GM12878 (cell line): ENCODE measurements at regions not wholly inside any gene's neighbourhood (a gene's known extent, or its start where the extent isn't known, plus 50 kb on each side); places are given as distances from the start of the nearest gene placed in this dataset.

Experiments
- ATAC-seq: fragments of 200-7000 bp; cut with Tn5 transposase; 3 replicates; pipeline ENCODE4 v1.9.1; 2020; ENCODE audit warnings: mild to moderate bottlenecking, moderate library complexity
- BruUV-seq: library from RNA; stranded (reverse); fragments of 400-500 nt; replicated peaks from 2 replicates; lab custom pipeline; 2021; lab: Mats Ljungman, UMichigan
- CTCF ChIA-PET: fragments of 300-600 bp; sonication (Branson Sonifier 250); formaldehyde crosslinking; extraction: SDS; loops from one replicate; lab custom pipeline; 2021; ENCODE audit warnings: inconsistent platforms; lab: Yijun Ruan, JAX
- POLR2A ChIA-PET: fragments of 350-600 bp; formaldehyde crosslinking; extraction: SDS; loops from one replicate; lab custom pipeline; 2021; ENCODE audit warnings: inconsistent platforms; lab: Charles Lee
- RAD21 ChIA-PET: fragments of 300-600 bp; sonication (Branson Sonifier 250); formaldehyde crosslinking; loops from one replicate; lab custom pipeline; 2023; ENCODE audit warnings: antibody characterized with exemption; ENCODE audit not compliant: unreplicated experiment; lab: Charles Lee
- SMC1A ChIA-PET: fragments of 300-600 bp; sonication (Branson Sonifier 250); formaldehyde crosslinking; loops from one replicate; lab custom pipeline; 2023; ENCODE audit not compliant: unreplicated experiment, uncharacterized antibody; lab: Charles Lee
- DNase-seq: peaks from one replicate; pipeline ENCODE4 v3.0.0-alpha.2; 2011; ENCODE audit warnings: low read depth, low spot score
- FAIRE-seq: peaks from 3 replicates; lab custom pipeline; 2011; peaks lifted over from hg19 to GRCh38; lab: Jason Lieb, UNC
- H2AFZ ChIP-seq: 2 replicates; pipeline ENCODE4 v1.6.0; 2011; ENCODE audit warnings: low read depth, low read length, control low read depth; ENCODE audit not compliant: control insufficient read depth
- H3K27ac ChIP-seq: 2 replicates; pipeline ENCODE4 v1.5.1; 2011; ENCODE audit warnings: control low read depth; ENCODE audit not compliant: control insufficient read depth, insufficient read depth
- H3K27me3 ChIP-seq, 2 experiments: replicated peaks in 1 of 2; 2 replicates each; pipeline versions ENCODE4 v1.6.0 to v1.6.1; 2011; ENCODE audit warnings: low read length in 1 of 2; ENCODE audit not compliant: control insufficient read depth in 2 of 2, insufficient read depth in 2 of 2
- H3K36me3 ChIP-seq, 2 experiments: 2 replicates each; pipeline ENCODE4 v1.5.1; 2011; ENCODE audit warnings: low read length in 1 of 2; ENCODE audit not compliant: control insufficient read depth in 2 of 2, insufficient read depth in 2 of 2
- H3K4me1 ChIP-seq: 2 replicates; pipeline ENCODE4 v1.6.1; 2011; ENCODE audit warnings: mild to moderate bottlenecking, low read length, moderate library complexity, mixed read lengths; ENCODE audit not compliant: control insufficient read depth, insufficient read depth
- H3K4me2 ChIP-seq: 2 replicates; pipeline ENCODE4 v1.6.0; 2011; ENCODE audit warnings: control low read depth; ENCODE audit not compliant: control insufficient read depth, insufficient read depth
- H3K4me3 ChIP-seq: fragments of 200-600 bp; sonication (generic); 2 replicates; pipeline ENCODE4 v1.5.1; 2016
- H3K79me2 ChIP-seq: 2 replicates; pipeline ENCODE4 v1.6.0; 2011; ENCODE audit warnings: low read length; ENCODE audit not compliant: control insufficient read depth, insufficient read depth
- H3K9ac ChIP-seq: 2 replicates; pipeline ENCODE4 v1.8.0; 2011; ENCODE audit warnings: low read length, control low read depth, mixed read lengths; ENCODE audit not compliant: control insufficient read depth, insufficient read depth
- H3K9me3 ChIP-seq: replicated peaks from 3 replicates; pipeline ENCODE4 v1.5.1; 2011; ENCODE audit warnings: mild to moderate bottlenecking, low read length; ENCODE audit not compliant: control insufficient read depth, insufficient read depth
- H4K20me1 ChIP-seq: 2 replicates; pipeline ENCODE4 v1.6.0; 2011; ENCODE audit not compliant: control insufficient read depth, insufficient read depth
- ATF2 ChIP-seq: IDR thresholded peaks from 2 replicates; pipeline ENCODE4 v1.6.1; 2012; ENCODE audit warnings: low read length, inconsistent platforms
- ATF3 ChIP-seq: IDR thresholded peaks from 2 replicates; pipeline ENCODE4 v1.6.1; 2011; ENCODE audit warnings: low read depth, mild to moderate bottlenecking, low read length, moderate library complexity, borderline replicate concordance; ENCODE audit errors: extremely low read depth
- BCL11A ChIP-seq: IDR thresholded peaks from 2 replicates; pipeline ENCODE4 v1.6.1; 2011; ENCODE audit warnings: low read depth, low read length
- CEBPZ ChIP-seq: fragments of 150-350 bp; IDR thresholded peaks from 2 replicates; pipeline ENCODE4 v1.6.1; 2016; ENCODE audit warnings: low read depth, low read length
- CHD2 ChIP-seq: IDR thresholded peaks from 2 replicates; pipeline ENCODE4 v1.6.1; 2011; ENCODE audit warnings: low read depth, low read length, improper control_type of control experiment, borderline replicate concordance
- CHD4 ChIP-seq: fragments of 200-600 bp; sonication (generic); IDR thresholded peaks from 2 replicates; pipeline ENCODE4 v1.6.1; 2016; ENCODE audit warnings: mild to moderate bottlenecking
- E4F1 ChIP-seq: fragments of 450-650 bp; IDR thresholded peaks from 2 replicates; pipeline ENCODE4 v1.6.1; 2018; ENCODE audit warnings: borderline replicate concordance, mild to moderate bottlenecking; ENCODE audit not compliant: partially characterized antibody
- EGR1 ChIP-seq, 2 experiments: IDR thresholded peaks; 1 replicate in 1 of 2; 2 replicates in 1 of 2; pipeline ENCODE4 v1.6.1; 2011 to 2012; ENCODE audit warnings: low read depth in 2 of 2, low read length in 2 of 2, borderline replicate concordance in 1 of 2, mild to moderate bottlenecking in 1 of 2, moderate library complexity in 1 of 2
- MTA2 ChIP-seq: fragments of 450-650 bp; IDR thresholded peaks from 2 replicates; pipeline ENCODE4 v1.6.1; 2016; ENCODE audit warnings: low read depth, mild to moderate bottlenecking, moderate library complexity
- SRF ChIP-seq, 2 experiments: IDR thresholded peaks; 2 replicates each; pipeline ENCODE4 v1.6.1; 2011; ENCODE audit warnings: low read depth in 2 of 2, low read length in 2 of 2, mild to moderate bottlenecking in 1 of 2, moderate library complexity in 1 of 2
- SUPT20H ChIP-seq: IDR thresholded peaks from 2 replicates; pipeline ENCODE4 v1.6.1; 2011; ENCODE audit warnings: low read depth, mild to moderate bottlenecking, low read length, moderate library complexity, borderline replicate concordance; ENCODE audit not compliant: control insufficient read depth
- ZBTB4 ChIP-seq: fragments of 450-650 bp; formaldehyde crosslinking; IDR thresholded peaks from 2 replicates; pipeline ENCODE4 v1.4.0; 2022; ENCODE audit warnings: mild to moderate bottlenecking, moderate library complexity
- ZNF217 ChIP-seq: fragments of 450-650 bp; IDR thresholded peaks from 2 replicates; pipeline ENCODE4 v1.6.1; 2017; ENCODE audit warnings: antibody characterized with exemption, mild to moderate bottlenecking
- ZNF384 ChIP-seq: IDR thresholded peaks from 2 replicates; pipeline ENCODE4 v1.6.1; 2012; ENCODE audit warnings: low read depth, mild to moderate bottlenecking, low read length, improper control_type of control experiment, borderline replicate concordance
- WGBS: methylation state at CpG from one replicate; pipeline ENCODE4 v1.1.6; 2016; ENCODE audit warnings: low lambda C conversion rate; ENCODE audit not compliant: insufficient replicate concordance, insufficient coverage; ENCODE audit errors: missing lambda C conversion rate; 5-methylcytosine and 5-hydroxymethylcytosine counted together
- in situ Hi-C: fragments of 300-500 bp; cut with MboI; formaldehyde crosslinking; loops from 9 replicates; pipeline ENCODE4 v1.14.3; 2018; ENCODE audit warnings: mixed read lengths
- intact Hi-C: fragments of 100-400 bp; cut with micrococcal nuclease; formaldehyde crosslinking; loops from one replicate; pipeline ENCODE4 v1.14.2; 2022; ENCODE audit not compliant: unreplicated experiment

GRCh38 chr3:94821241-94821640 lies 758.4 kb downstream of the NSUN3 start:
- Histone ChIP-seq H3K27me3 (no peaks in the 10 kb centered on the region), H3K9ac (no peak overlapping the region), H3K79me2 (no peaks in the 10 kb centered on the region), H3K36me3 (no peaks in the 10 kb centered on the region), H3K27ac (no peak overlapping the region), H2AFZ (no peak overlapping the region), H3K4me1 (no peaks in the 10 kb centered on the region), H3K9me3 (no peaks in the 10 kb centered on the region), H4K20me1 (no peaks in the 10 kb centered on the region), H3K4me3 (no peak overlapping the region), H3K4me2 (no peak overlapping the region)
- WGBS, result 0% methylated on average over 1 of the region's 1 CpG
- FAIRE-seq (no peak), ATAC-seq (no peak), DNase-seq (no peak)
- intact Hi-C loops, result no loop called here
- SMC1A ChIA-PET, result no interaction called here
- RAD21 ChIA-PET, result no interaction called here
- CTCF ChIA-PET, result no interaction called here
- POLR2A ChIA-PET, result no interaction called here
- no TSS peak for BruUV-seq
- in situ Hi-C loops, result no loop called here
- TF ChIP-seq BCL11A, result no peak
- no peak for TF ChIP-seq CEBPZ
- no peak for TF ChIP-seq ATF3
- TF ChIP-seq CHD4, result no peak
- TF ChIP-seq ZNF384, result no peak
- no peak for TF ChIP-seq ZNF217
- no peak for TF ChIP-seq E4F1
- no peak for TF ChIP-seq ZBTB4 (CRISPR knock-in tag)
- no peak for TF ChIP-seq SRF (IDR thresholded peaks at IDR 0.05; ENCODE audit: low read depth in 2 of 2, low read length in 2 of 2)
- no peak for TF ChIP-seq ATF2
- TF ChIP-seq EGR1 (IDR thresholded peaks at IDR 0.05; ENCODE audit: borderline replicate concordance in 1 of 2, low read depth in 2 of 2, low read length in 2 of 2), result no peak
- TF ChIP-seq SUPT20H, result no peak
- no peak for TF ChIP-seq MTA2
- no peak for TF ChIP-seq CHD2
